Astrocyte (in vitro differentiated cells and primary cell): ENCODE measurements at regions not wholly inside any gene's neighbourhood (a gene's known extent, or its start where the extent isn't known, plus 50 kb on each side); places are given as distances from the start of the nearest gene placed in this dataset.

Experiments used
- CTCF ChIP-seq: IDR thresholded peaks from 2 replicates; pipeline ENCODE4 v1.5.1; 2011; ENCODE audit warnings: low read depth, mild to moderate bottlenecking, inconsistent platforms, low read length, moderate library complexity; ENCODE audit not compliant: insufficient read depth
- EZH2 ChIP-seq: IDR thresholded peaks from 2 replicates; pipeline ENCODE4 v1.6.1; 2012; ENCODE audit warnings: mild to moderate bottlenecking, low read length, inconsistent platforms; ENCODE audit not compliant: insufficient read depth

GRCh38 chr14:75373616-75374015 is 54.2 kb upstream of the JDP2 start:
- TF ChIP-seq CTCF (no peak), EZH2 (no peak)
